PFSK-1 (cell line): ENCODE measurements at regions not wholly inside any gene's neighbourhood (a gene's known extent, or its start where the extent isn't known, plus 50 kb on each side); places are given as distances from the start of the nearest gene placed in this dataset.

Experiments
- POLR2AphosphoS5 ChIP-seq: IDR thresholded peaks from 2 replicates; pipeline ENCODE4 v1.6.1; 2012; ENCODE audit warnings: low read depth, mild to moderate bottlenecking, control low read depth, low read length, moderate library complexity
- TAF1 ChIP-seq: IDR thresholded peaks from 2 replicates; pipeline ENCODE4 v1.6.1; 2012; ENCODE audit warnings: low read length, control low read depth, borderline replicate concordance; ENCODE audit not compliant: insufficient read depth
- TF ChIP-seq, protein P1 (sequence below), 2 experiments: IDR thresholded peaks; 2 replicates each; pipeline versions ENCODE4 v1.6.1 to v1.8.0; 2011 to 2012; ENCODE audit warnings: low read depth in 2 of 2, low read length in 2 of 2, control low read depth in 1 of 2, inconsistent platforms in 1 of 2, mild to moderate bottlenecking in 1 of 2, moderate library complexity in 1 of 2; ENCODE audit not compliant: insufficient read depth in 1 of 2

GRCh38 chr2:200022511-200022910, 67.1 kb downstream of the MAIP1 start:
- TF ChIP-seq POLR2AphosphoS5, result no peak
- TF ChIP-seq, protein P1, sequence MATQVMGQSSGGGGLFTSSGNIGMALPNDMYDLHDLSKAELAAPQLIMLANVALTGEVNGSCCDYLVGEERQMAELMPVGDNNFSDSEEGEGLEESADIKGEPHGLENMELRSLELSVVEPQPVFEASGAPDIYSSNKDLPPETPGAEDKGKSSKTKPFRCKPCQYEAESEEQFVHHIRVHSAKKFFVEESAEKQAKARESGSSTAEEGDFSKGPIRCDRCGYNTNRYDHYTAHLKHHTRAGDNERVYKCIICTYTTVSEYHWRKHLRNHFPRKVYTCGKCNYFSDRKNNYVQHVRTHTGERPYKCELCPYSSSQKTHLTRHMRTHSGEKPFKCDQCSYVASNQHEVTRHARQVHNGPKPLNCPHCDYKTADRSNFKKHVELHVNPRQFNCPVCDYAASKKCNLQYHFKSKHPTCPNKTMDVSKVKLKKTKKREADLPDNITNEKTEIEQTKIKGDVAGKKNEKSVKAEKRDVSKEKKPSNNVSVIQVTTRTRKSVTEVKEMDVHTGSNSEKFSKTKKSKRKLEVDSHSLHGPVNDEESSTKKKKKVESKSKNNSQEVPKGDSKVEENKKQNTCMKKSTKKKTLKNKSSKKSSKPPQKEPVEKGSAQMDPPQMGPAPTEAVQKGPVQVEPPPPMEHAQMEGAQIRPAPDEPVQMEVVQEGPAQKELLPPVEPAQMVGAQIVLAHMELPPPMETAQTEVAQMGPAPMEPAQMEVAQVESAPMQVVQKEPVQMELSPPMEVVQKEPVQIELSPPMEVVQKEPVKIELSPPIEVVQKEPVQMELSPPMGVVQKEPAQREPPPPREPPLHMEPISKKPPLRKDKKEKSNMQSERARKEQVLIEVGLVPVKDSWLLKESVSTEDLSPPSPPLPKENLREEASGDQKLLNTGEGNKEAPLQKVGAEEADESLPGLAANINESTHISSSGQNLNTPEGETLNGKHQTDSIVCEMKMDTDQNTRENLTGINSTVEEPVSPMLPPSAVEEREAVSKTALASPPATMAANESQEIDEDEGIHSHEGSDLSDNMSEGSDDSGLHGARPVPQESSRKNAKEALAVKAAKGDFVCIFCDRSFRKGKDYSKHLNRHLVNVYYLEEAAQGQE (IDR thresholded peaks at IDR 0.05; ENCODE audit: insufficient read depth in 1 of 2, low read depth in 2 of 2, low read length in 2 of 2), result no peak
- TF ChIP-seq TAF1, result no peak
